ENCODE measurements at regions not wholly inside any gene's neighbourhood (a gene's known extent, or its start where the extent isn't known, plus 50 kb on each side); places are given as distances from the start of the nearest gene placed in this dataset.

DNA sequence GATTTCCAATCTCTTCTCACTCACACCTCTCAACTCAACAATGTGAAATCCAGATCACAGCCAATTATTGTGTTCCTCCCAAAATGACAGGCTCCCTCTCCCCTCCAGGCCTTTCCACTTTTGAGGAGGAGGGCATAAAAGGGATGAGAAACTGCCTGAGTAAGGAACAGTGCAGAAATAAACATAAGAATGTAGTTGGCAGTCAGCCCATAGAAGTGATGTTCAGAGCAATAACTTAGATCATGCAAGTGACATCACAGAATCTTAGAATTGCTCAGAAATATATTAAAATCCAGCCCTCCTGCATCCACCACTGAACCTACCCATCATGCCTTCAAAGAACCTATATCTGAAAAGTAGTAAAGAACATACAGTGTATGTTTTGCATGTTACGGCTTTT lies 299.4 kb upstream of the GADL1 start:
- TF ChIP-seq CTCF (IDR thresholded peaks at IDR 0.05) (no peak), POLR2A (IDR thresholded peaks at IDR 0.05) (no peak)

Data from Peyer's patch (tissue), 4 donors.